ENCODE measurements at regions not wholly inside any gene's neighbourhood (a gene's known extent, or its start where the extent isn't known, plus 50 kb on each side); places are given as distances from the start of the nearest gene placed in this dataset.
"Not testable (repeated sequence)": the region's sequence is repeated elsewhere in the genome, so short reads cannot be mapped to it uniquely, and the experiment has no call there.

GRCh38 chr7:29703830-29704229 is 102.5 kb upstream of the WIPF3 start:
- not testable (repeated sequence) for DNase-seq

- not testable (repeated sequence) for DNase-seq
Observed at GRCh38 chr7:29709002-29709401, 97.3 kb upstream of the WIPF3 start.

DNA sequence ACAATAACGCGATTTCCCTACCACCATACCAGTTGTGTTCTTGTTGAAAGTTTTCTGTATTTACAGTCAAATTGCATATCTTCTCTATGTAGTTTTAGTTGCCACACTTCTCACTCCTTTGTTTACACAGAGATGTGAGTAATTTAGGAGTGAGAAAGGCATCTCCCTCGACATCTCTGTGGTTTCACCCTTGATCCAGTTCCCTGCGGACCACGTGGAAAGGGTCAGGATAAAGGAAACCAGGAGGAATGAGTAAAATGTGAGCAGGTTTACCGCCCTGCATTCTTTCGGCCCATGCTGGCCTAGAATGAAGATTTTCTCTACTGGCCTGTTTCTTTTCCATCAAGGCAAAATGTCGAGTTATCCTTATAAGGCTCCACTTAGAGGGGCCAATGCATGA is 83.2 kb upstream of the WIPF3 start:
- DNase-seq = peak in 1 of 2 donors; percentile 4

DNA sequence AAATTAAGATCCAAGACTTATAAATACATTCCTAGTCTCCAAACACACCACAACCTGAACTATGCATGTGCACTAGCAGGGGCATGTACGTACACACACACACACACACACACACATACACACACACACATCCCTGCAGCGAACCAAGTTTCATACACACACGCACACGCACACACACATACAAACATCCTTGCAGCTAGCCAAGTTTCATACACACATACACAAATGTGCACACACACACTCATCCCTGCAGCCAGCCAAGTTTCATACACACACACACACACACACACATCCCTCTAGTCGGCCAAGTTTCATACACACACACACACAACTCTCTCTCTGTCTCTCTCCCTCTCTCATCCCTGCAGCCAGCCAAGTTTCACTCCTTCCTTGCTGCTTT is 82.7 kb upstream of the WIPF3 start:
- peak; percentile 49 to 55 for DNase-seq

GRCh38 chr7:29729534-29730165 is 76.7 kb upstream of the WIPF3 start:
- DNase-seq = peak; percentile 21 to 32

DNA sequence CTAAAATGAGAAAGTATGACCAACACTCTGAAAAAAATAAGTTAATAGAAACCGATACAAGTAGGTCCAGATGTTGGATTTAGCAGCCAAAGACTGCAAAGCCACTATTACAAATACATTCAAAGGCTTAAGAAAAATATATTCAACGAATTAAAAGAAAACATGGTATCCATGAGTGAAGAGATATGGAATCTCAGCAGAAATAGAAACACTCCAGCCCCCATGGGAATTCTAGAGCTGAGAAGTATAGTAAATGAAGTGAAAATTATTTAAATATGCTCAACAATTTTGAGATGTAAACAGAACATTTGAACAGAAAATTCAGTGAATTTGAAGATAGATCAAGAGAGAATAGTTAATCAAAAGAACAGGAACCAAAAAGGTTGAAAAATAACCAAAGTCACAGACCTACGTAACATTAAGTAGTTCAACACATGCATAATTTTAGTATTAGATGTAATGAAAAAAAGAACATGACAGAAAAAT is 72.0 kb upstream of the WIPF3 start:
- DNase-seq = no peak

DNA sequence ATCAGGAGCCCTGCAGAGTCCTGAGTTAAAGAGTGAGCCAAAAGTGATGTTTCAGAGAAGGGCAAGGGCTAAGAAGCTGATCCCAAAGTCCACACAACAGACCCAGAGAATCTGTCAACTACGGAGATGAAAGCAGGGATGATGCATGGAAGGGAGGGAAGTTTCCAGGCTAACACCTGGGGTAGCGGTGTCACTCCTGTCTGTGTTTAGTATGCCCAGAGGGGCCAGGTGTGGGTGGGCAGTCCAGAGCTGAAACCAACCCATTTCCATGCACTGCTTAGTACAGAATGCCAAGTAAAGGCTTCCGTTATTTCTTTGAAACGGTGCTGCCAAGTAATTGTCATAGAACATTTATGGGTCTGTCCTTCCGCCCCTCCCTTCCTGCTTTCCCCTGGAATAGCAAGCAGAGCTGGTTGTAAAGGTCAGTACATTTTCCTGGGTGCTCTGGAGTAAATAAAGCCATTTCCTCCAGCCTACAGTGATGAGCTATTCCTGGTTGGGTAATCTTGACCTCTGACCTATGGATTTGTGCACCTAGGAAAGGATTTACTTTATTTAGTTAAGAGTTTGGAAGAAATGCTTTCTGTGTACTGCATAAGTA is 58.6 kb upstream of the WIPF3 start:
- DNase-seq = not testable (repeated sequence)

GRCh38 chr7:29748286-29749099 is 57.8 kb upstream of the WIPF3 start:
- no peak for DNase-seq

- DNase-seq = no peak
Observed at GRCh38 chr7:29749701-29750321, 56.5 kb upstream of the WIPF3 start.

DNA sequence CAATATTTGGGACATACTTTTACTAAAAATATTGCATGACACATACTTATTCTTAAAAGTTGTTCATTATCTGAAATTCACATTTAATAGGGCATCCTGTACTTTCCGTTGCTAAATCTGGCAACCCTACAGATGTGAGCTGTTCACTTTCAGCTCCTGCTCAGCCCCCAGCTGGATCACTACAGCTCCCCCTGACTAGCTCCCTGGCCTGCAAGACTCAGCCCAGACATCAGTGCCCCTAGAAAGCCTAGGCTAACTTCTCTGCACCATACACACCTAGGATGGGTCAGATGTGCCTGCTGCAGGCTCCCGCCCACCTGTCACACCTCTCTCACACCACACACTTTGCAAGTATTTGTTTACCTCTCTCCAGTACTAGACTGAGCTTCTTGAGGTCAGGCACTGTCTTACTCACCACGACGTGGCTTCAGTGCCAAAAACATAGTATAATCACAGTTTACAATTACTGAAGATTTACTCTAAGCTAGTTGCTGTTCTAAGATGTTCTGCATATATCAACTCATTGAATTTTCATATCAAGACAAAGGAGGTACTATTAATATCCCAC is 55.9 kb upstream of the WIPF3 start:
- not testable (repeated sequence) for DNase-seq

GRCh38 chr7:29751012-29751411 is 55.3 kb upstream of the WIPF3 start:
- not testable (repeated sequence) for DNase-seq

- DNase-seq = no peak
Observed at GRCh38 chr7:29754874-29755490, 51.3 kb upstream of the WIPF3 start.
